Adrenal gland (tissue), 5 donors: ENCODE measurements at regions not wholly inside any gene's neighbourhood (a gene's known extent, or its start where the extent isn't known, plus 50 kb on each side); places are given as distances from the start of the nearest gene placed in this dataset.
"Not testable (repeated sequence)": the region's sequence is repeated elsewhere in the genome, so short reads cannot be mapped to it uniquely, and the experiment has no call there.

Experiments used
- CTCF ChIP-seq, 6 experiments: fragments of 450-650 bp in 4 of 6; fragments of 200-600 bp in 2 of 6; sonication (generic) in 1 of 6; IDR thresholded peaks; 1 replicate in 5 of 6; 2 replicates in 1 of 6; pipeline versions ENCODE4 v1.5.1 to v1.8.0; 2016 to 2021; ENCODE audit warnings: antibody characterized with exemption in 6 of 6, mild to moderate bottlenecking in 2 of 6, moderate library complexity in 1 of 6
- POLR2A ChIP-seq, 2 donors: fragments of 450-650 bp; IDR thresholded peaks; one replicate each; pipeline ENCODE4 v1.6.1; 2017; ENCODE audit warnings: antibody characterized with exemption in 2 of 2, mild to moderate bottlenecking in 2 of 2, moderate library complexity in 1 of 2
- donor health status: DM: no; HTN: no; CAD: no.

GRCh38 chr2:111526041-111526639 lies 357.9 kb downstream of the ANAPC1 start:
- not testable (repeated sequence) for TF ChIP-seq CTCF, POLR2A (IDR thresholded peaks at IDR 0.05)
